ENCODE measurements at regions not wholly inside any gene's neighbourhood (a gene's known extent, or its start where the extent isn't known, plus 50 kb on each side); places are given as distances from the start of the nearest gene placed in this dataset.

DNA sequence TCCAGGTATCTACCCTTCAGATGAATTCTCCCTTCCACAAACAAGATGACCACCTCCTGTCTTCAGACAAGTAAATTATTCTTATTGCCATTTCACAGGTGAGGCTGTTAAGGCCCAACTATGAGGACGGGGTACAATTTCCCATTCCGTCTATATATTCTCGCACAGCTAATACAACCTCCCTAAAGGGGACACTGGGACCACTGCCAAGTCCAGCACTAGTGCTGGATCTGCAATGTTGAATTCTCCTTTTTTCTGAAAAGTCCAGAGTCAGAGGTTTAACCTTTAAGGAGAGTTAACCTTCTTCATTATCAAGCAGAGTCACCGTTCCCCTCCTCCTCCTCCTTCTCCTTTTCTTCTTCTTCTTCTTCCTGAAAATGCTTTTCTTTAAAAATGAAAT is 130.4 kb upstream of the PARP11 start:
- TF ChIP-seq, protein P1, sequence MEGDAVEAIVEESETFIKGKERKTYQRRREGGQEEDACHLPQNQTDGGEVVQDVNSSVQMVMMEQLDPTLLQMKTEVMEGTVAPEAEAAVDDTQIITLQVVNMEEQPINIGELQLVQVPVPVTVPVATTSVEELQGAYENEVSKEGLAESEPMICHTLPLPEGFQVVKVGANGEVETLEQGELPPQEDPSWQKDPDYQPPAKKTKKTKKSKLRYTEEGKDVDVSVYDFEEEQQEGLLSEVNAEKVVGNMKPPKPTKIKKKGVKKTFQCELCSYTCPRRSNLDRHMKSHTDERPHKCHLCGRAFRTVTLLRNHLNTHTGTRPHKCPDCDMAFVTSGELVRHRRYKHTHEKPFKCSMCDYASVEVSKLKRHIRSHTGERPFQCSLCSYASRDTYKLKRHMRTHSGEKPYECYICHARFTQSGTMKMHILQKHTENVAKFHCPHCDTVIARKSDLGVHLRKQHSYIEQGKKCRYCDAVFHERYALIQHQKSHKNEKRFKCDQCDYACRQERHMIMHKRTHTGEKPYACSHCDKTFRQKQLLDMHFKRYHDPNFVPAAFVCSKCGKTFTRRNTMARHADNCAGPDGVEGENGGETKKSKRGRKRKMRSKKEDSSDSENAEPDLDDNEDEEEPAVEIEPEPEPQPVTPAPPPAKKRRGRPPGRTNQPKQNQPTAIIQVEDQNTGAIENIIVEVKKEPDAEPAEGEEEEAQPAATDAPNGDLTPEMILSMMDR (IDR thresholded peaks at IDR 0.05; ENCODE audit: insufficient read depth, low read length, poor library complexity, severe bottlenecking): no peak
- no peak for TF ChIP-seq EZH2phosphoT487 (conservative IDR thresholded peaks at IDR 0.05; ENCODE audit: low read length)

All from SU-DHL-6 (cell line).